Right cardiac atrium (tissue), 5 donors: ENCODE measurements at regions not wholly inside any gene's neighbourhood (a gene's known extent, or its start where the extent isn't known, plus 50 kb on each side); places are given as distances from the start of the nearest gene placed in this dataset.
"Not testable (repeated sequence)": the region's sequence is repeated elsewhere in the genome, so short reads cannot be mapped to it uniquely, and the experiment has no call there.

Source experiments
- ATAC-seq, 2 donors: fragments of 200-7000 bp; cut with Tn5 transposase; one replicate each; pipeline versions ENCODE4 v1.8.0 to v1.9.1; 2020; ENCODE audit warnings: moderate library complexity in 2 of 2, mild to moderate bottlenecking in 1 of 2
- DNase-seq, 3 donors: peaks; one replicate each; pipeline ENCODE4 v3.0.0-alpha.2; 2020
- H3K27ac ChIP-seq: one replicate; pipeline ENCODE4 v1.5.1; 2013; ENCODE audit warnings: mild to moderate bottlenecking, low read length, control low read depth, moderate library complexity
- H3K27me3 ChIP-seq: one replicate; pipeline ENCODE4 v1.6.1; 2013; ENCODE audit not compliant: control insufficient read depth, insufficient read depth
- H3K4me1 ChIP-seq: one replicate; pipeline ENCODE4 v1.6.1; 2013; ENCODE audit warnings: low read length; ENCODE audit not compliant: control insufficient read depth, insufficient read depth
- H3K4me3 ChIP-seq: one replicate; pipeline ENCODE4 v1.5.1; 2013; ENCODE audit warnings: low read length, control low read depth
- H3K9me3 ChIP-seq: one replicate; pipeline ENCODE4 v1.6.1; 2013; ENCODE audit warnings: low read length; ENCODE audit not compliant: control insufficient read depth
- WGBS: extraction: QIAGEN DNeasy Blood & Tissue Kit; methylation state at CpG from one replicate; pipeline ENCODE4 v1.1.7; 2013; 5-methylcytosine and 5-hydroxymethylcytosine counted together
- intact Hi-C, 4 donors: fragments of 100-400 bp; cut with DNase I; formaldehyde crosslinking; loops; one replicate each; pipeline versions ENCODE4 v1.11.0 to v1.14.0; 2022 to 2023
- donor health status: healthy with polysubstance abuse.
- donor health status: DM: no; HTN: yes; CAD: no.
- donor health status: DM: no; HTN: no; CAD: no.
- donor health status: DM: no; HTN: yes; CAD: no; lungs with severe emphysema.
- donor health status: DM: yes; HTN: yes; CAD: no.

DNA sequence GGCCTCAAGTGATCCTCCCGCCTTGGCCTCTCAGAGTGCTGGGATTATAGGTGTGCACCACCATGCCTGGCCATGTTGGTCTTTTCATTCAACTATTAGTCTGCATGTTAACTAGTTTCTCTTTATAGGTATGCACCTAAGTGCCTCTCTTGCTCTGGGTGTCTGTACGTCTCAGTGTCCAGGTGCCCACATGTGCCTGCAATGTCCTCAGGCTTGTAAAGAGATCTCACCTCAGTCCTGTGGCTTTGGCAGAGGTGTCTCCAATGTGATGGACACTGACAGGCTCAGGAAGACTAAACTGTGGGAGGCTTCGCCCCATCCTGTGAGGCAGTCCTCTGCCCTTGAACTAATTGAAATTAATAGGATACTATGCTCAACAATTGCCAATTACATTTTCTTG lies 526.3 kb downstream of the PTPRU start:
- ATAC-seq (no peak), DNase-seq (no peak)
- intact Hi-C loops: no loop called here
- no peak overlapping the region for H3K27ac ChIP-seq
- H3K4me3 ChIP-seq: no peak overlapping the region
- 82% methylated on average over 3 of the region's 3 CpGs for WGBS
- H3K27me3 ChIP-seq: no peaks in the 10 kb centered on the region
- no peaks in the 10 kb centered on the region for H3K4me1 ChIP-seq
- H3K9me3 ChIP-seq: no peaks in the 10 kb centered on the region

DNA sequence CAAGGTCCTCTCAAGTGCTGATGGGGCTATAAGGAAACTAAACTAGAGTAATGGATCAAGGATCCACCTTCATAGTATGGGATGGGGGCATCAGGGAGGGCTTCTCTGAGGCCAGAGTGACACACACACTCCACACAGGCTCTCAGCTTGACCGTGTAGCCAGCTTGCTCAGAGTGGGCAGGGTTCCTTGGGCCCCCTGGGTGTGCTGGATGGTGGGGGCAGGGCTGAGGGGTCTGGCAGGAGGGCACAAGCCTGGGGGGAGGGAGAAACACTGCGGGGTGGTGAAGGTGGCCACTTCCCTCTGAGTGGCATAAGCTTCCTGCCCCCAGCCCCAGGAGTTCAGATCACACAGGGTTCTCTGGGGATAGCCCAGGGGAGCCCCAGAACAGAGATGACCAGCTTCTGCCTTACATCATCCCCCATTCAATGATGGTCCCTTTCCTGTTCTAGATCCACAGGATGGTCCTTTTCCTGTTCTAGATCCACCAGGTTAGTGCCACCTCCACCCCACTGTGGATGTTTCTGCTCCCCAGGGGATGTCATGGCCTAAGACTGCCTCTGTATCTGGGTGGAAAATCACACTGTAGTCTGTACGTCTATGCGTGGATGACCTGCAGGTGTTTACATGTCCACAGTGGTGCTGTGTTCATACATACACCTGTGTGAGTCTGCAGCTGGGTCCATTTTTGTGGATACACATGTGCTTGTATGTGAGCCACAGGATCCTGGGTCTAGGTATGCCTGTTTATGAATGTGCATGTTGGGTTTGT lies 525.0 kb downstream of the PTPRU start:
- 59% methylated on average over 4 of the region's 4 CpGs for WGBS
- Histone ChIP-seq H3K27ac (no peak overlapping the region), H3K9me3 (no peaks in the 10 kb centered on the region), H3K4me1 (no peaks in the 10 kb centered on the region), H3K4me3 (no peak overlapping the region), H3K27me3 (no peaks in the 10 kb centered on the region)
- ATAC-seq: no peak
- intact Hi-C loops: no loop called here
- DNase-seq: no peak

DNA sequence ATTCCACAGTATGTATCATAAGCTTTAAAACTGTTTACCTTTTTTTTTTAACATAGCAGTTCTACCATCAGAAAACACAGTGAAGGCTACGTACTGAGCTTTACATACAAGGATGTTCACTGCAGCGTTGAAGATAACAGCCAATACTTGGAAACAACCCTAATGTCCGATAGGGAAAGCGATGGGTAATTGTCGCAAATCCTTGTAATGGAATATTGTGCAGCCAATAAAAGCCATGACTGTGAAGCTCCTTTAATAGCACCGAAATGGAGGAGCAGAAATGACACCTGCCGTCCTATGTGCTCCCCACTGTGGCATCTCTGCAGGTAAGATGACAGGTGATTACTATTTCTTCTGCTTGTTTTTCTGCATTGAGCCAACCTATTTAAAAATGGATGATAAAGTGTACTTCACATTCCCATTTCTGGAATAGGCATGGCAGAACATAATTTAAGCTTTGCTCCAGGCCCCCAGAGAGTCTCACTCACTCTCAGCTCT lies 523.8 kb downstream of the PTPRU start:
- WGBS: 81% methylated on average over 7 of the region's 7 CpGs
- Histone ChIP-seq H3K4me1 (no peaks in the 10 kb centered on the region), H3K9me3 (no peaks in the 10 kb centered on the region), H3K27ac (no peak overlapping the region), H3K4me3 (no peak overlapping the region), H3K27me3 (no peaks in the 10 kb centered on the region)
- no peak for ATAC-seq
- intact Hi-C loops: no loop called here
- DNase-seq: no peak

DNA sequence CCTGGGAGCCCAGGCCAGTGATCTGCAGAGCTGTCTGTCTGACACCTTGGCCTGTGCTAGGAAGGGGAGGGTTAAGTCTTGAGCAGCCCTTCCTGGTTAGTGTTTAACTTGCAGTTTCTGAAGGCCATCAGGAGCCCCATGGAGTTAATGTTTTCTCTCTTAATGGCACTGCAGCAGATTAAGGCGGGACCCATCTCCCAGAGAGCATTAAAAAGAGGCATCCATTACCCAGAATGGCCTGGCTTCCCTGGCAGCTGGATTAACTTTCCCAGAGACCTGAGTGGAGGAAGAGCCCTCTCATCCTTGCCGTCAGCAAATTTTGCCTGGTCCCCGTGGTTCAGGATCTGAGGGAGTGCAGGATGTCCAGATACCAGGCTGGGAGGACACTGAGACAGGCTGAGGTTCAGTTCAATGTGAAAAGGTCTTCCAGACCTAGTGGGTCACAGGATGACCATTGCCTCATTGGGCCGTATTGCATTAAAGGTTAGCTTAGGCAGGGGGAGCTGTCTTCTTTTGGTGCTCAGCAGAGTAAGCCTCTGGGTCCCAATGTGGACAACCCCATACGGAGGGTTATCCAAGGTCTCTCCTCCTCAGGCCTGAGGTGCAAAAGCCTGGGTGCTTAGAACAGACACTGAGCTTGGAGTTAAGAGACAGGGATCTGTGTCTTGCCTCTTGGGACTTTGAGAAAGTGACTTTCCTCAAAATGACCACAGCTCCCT lies 522.6 kb downstream of the PTPRU start:
- Histone ChIP-seq H3K27ac (no peak overlapping the region), H3K4me1 (no peaks in the 10 kb centered on the region), H3K4me3 (no peak overlapping the region), H3K27me3 (no peaks in the 10 kb centered on the region), H3K9me3 (no peaks in the 10 kb centered on the region)
- intact Hi-C loops: no loop called here
- ATAC-seq (no peak), DNase-seq (no peak)
- WGBS: 44% methylated on average over 5 of the region's 5 CpGs

DNA sequence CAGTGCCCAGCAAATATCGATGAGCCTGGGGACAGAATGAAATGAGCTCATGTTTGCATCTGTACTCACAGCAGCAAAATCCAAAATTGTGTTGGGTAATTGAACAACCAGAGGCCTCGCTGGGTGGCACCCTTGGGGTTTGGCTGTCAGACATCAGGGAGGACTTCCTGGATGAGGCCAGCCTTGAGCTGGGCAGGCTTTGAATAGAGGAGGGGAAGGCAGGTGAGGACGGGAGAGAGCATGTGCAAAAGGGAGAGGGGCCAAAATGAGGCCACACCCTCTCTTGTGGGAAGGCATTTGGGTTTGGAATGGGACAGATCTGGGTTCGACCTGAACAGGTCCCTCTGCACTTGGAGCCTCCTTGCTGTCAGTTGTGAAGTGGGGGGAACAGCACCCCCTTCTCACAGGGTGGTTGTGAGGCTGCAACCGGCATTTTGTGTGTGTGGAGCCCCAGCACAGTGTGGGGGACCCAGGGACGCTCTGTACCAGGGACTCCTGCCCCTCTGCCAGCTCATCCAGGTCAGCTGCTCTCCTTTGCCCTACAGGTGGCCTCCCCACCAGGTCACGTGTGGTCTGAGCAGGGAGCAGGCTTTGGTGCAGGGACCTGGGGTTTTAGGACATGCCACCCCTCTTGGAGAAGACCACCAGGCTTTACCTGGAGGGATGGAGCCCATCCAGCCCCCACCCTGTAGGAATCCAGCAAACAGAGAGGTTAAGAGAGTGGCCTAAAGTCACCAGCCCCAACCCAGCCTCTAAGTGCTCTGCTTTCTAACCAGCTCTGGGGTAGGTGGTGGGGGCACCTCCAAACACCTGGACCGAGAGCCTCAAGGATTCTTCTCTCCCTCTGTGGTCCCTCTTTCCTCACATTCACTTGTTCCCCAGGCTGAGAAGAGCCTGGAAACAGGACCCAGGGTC lies 521.8 kb downstream of the PTPRU start:
- DNase-seq (no peak), ATAC-seq (no peak)
- Histone ChIP-seq H3K4me3 (no peak overlapping the region), H3K9me3 (no peaks in the 10 kb centered on the region), H3K27me3 (no peaks in the 10 kb centered on the region), H3K4me1 (no peaks in the 10 kb centered on the region), H3K27ac (no peak overlapping the region)
- intact Hi-C loops: no loop called here
- WGBS: 58% methylated on average over 8 of the region's 8 CpGs

DNA sequence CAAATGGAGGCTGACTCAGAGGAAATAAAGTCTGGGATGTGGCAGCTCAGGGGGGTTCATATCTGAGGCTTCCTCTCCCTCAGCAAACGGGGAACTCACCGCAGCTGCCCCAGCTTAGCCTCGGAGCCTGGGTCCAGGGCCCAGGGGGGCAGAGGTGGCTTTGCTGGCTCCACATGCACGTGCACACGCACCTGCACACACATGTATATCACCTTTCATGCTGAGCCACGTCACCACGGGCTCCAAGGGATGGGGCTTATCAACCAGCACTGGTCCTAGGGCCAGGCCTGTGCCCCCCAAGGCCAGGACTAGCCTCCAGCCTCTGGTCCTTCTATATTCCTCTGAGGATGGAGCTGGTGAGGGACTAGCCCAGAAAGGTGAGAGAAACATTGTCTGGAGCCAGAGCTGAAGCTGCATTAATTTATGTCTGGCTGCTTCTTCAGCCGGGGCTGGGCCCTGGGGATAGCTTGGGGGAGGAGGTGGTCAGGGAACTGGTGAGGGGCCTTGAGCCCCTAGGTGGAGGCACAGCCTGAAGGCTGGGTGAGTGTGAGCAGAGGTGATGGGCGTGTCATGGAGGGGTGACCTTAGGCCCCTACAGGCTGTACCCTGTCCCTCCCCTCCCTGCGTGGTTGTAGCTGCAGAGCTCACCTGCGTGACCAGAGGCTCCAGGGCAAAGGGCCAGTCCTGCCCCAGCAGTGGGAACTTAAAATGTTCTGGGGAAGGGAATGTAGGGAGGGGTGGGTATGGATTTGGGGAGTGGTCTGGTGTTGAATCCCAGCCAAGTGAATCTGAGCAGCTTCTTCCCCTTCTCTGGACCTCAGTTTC lies 520.8 kb downstream of the PTPRU start:
- no peaks in the 10 kb centered on the region for H3K27me3 ChIP-seq
- no peak for DNase-seq
- WGBS: 69% methylated on average over 11 of the region's 11 CpGs

DNA sequence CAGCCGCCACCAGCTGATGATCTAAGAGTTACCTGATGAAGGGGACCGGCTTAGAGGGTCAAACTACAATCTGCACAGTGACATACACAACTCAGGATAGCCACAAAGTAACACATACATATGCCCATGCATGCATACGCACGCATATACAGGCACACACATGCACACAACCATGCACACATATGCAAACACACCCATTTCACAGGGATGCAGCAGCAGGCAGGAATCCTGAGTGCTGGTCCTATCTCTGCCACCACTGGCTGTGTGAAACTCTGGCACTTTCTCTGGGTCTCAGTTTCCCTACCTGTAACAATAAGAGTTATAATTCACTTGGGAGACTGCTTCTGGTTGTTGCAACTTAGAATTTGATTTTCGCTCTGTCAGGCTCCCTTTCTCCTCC lies 520.2 kb downstream of the PTPRU start:
- Histone ChIP-seq H3K9me3 (no peaks in the 10 kb centered on the region), H3K27me3 (no peaks in the 10 kb centered on the region), H3K4me3 (no peak overlapping the region), H3K27ac (no peak overlapping the region), H3K4me1 (no peaks in the 10 kb centered on the region)
- ATAC-seq (no peak), DNase-seq (no peak)
- 72% methylated on average over 5 of the region's 5 CpGs for WGBS
- intact Hi-C loops: no loop called here

More for the DNA sequence above, 520.8 kb downstream of the PTPRU start:
- Histone ChIP-seq H3K27ac (no peak overlapping the region), H3K4me1 (no peaks in the 10 kb centered on the region), H3K4me3 (no peak overlapping the region), H3K9me3 (no peaks in the 10 kb centered on the region)
- intact Hi-C loops: no loop called here
- ATAC-seq: no peak

DNA sequence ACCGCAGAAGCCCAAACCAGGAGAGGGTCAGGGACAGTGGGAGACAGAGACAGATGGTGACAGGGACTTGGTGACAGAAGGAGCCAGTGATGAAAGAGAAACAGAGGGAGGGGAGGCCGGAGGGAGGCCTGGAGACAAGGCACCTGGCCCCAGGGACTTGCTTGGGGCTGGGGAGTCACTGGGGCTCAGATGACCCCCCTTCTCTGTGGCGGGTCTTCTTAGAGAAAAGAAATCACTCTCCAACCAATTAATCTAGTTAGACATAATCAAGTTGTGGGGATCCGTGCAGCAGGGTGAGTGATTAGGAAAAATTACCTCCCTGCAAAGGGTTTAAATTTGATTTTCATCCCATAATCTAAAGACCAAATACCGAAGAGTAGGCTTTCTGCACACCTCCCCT lies 519.8 kb downstream of the PTPRU start:
- no peak for ATAC-seq
- Histone ChIP-seq H3K9me3 (no peaks in the 10 kb centered on the region), H3K27me3 (no peaks in the 10 kb centered on the region), H3K4me3 (no peak overlapping the region), H3K27ac (no peak overlapping the region), H3K4me1 (no peaks in the 10 kb centered on the region)
- intact Hi-C loops: no loop called here
- DNase-seq: no peak
- 64% methylated on average over 5 of the region's 5 CpGs for WGBS

DNA sequence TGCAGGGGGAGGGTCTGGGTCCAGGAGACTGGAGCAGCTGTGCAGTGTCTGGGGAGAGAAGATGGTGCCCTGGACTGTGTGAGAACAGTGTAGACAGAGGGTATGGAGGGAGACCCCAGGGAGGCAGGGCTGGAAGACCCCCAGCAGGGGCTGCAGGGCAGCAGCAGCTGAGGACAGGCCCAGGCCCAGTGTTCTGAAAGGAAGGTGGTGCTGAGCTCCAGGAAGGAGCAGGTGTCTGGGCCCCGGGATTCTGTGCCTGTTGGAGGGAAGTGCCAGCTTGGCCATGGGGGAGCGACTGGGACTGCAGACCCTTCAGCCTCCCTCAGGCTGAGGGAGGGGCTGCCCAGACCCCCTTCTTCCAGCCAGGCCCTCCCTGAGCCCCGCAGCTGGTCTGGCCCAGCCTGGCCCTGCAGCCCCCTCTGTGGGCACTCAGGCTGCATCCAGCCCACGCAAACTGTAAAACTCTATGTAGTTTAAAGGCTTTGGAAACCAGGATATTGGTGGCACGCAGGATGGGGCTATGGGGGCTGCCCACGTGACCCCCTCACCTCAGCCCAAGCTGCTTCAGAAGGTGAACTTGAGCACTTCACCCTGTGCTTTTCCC lies 519.2 kb downstream of the PTPRU start:
- H3K4me1 ChIP-seq, DNase-seq, ATAC-seq, H3K27ac ChIP-seq, intact Hi-C loops, H3K9me3 ChIP-seq, H3K4me3 ChIP-seq, H3K27me3 ChIP-seq: not testable (repeated sequence)
- 68% methylated on average over 6 of the region's 6 CpGs for WGBS
